ENCODE measurements at regions not wholly inside any gene's neighbourhood (a gene's known extent, or its start where the extent isn't known, plus 50 kb on each side); places are given as distances from the start of the nearest gene placed in this dataset.

- DNase-seq (ENCODE audit: low read depth): no peak
Measured at GRCh38 chr13:21957833-21958232, 287.0 kb downstream of the FGF9 start.

GRCh38 chr13:21960108-21960507 is 289.2 kb downstream of the FGF9 start:
- no peak for DNase-seq (ENCODE audit: low read depth)

DNA sequence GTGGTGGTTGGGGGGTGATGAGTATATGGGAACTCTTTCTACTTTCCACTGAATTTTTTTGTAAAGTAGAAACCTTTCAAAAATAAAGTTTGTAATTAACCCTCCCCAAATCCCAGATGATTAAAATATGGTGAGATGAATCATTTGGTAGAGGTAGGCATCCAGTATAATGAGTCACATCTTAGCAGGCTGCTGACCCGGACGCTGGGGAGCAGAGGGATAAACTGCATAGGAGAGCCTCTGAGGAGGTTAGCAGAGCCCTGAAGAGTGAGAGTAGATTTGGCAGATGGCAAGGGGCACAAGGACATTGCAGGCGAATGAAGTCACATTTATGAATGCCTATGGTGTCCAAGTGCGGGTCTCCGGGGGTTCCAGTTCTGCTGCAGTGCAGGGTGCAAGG is 293.8 kb downstream of the FGF9 start:
- DNase-seq (ENCODE audit: low read depth): no peak

DNA sequence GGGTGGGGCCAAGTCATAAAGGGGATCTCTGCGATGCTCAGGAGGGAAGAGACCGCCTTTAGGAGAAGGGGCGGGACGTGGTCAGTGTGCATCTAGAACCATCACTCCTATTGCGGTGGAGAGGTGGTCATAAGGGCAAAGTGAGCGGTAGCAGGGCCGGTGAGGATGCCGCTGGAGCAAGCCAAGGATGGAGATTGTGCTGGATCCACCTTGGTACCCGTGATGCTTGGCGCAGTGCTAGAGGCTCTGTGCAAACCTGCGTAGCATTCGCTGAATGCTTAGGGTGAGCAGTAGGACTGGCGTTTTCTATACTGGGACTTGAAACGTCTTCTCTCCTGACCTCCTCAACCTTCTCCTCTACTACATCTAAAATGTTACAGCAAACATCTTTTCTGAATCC is 294.2 kb downstream of the FGF9 start:
- no peak for DNase-seq (ENCODE audit: low read depth)

DNA sequence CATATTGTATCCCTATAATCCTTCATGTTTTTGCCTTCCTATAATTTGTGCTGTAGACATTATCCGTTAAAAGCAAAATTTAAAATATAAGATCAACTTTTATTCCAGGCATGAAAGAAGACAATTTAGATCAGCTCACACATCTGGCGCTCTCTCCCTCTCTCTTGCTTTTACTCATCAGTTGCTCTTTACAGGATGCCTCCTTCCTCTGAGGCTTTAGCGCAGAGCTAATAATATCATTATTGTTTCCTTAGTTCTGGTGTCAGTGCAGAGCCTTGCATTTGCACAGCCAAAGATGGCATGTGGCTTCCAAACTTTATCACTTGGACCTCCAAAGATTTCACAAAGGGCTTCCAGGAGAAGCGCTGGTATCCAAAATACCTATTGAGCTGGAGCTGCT is 295.1 kb downstream of the FGF9 start:
- DNase-seq (ENCODE audit: low read depth): no peak

DNA sequence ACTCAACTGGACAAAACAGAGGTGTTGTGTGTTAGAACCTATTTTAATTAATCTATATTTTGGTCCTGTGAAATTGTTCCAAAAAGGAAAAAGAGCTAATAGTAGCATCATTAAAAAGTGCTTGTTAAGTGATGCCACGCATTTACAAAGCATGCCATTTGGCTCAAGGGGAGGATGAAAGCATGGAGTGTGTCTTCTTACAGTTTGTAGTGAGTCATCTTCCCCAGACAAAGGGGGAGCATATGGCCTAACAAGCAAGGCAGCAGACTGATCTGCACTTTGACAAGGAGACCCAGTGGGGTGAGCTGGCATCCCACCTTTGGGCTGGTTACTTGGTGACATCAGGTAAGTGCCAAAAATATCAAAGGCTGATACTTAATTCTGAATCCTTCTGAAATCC is 297.0 kb downstream of the FGF9 start:
- no peak for DNase-seq (ENCODE audit: low read depth)

DNA sequence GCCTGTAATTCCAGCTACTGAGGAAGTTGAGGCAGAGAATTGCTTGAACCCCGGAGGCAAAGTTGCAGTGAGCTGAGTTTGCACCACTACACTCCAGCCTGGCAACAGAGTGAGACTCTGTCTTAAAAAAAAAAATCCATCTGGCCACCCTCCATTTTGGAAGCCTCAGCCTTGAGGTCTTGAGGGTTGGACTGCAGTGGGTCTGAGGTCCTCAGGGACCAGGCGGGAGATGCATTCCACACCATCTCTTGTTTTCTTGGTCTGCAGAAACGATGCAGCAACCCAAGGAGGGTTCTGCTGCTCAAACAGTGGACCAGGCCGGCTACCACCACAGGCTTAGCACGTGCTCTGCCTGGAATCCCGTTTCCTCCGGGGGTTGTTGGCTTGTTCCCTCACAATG is 299.3 kb downstream of the FGF9 start:
- no peak for DNase-seq (ENCODE audit: low read depth)

DNA sequence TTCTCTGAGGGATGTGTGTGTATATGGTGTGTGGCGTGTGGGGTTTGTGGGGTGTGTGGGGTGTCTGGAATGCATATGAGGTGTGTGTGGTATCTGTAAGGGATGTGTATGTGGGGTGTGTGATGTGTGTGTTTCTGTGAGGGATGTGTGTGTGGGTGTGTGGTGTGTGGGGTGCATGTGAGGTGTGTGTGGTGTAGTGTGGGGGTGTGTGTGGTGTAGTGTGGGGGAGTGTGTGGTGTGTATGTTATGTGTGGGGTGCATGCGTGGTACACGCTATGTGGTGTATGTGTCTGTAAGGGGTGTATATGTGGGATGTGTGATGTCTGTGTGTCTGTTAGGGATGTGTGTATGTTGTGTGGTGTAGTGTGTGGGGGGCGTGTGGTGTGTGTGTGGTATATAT is 300.0 kb downstream of the FGF9 start:
- DNase-seq (ENCODE audit: low read depth): no peak

GRCh38 chr13:21971662-21972621 is 301.1 kb downstream of the FGF9 start:
- no peak for DNase-seq (ENCODE audit: low read depth)

DNA sequence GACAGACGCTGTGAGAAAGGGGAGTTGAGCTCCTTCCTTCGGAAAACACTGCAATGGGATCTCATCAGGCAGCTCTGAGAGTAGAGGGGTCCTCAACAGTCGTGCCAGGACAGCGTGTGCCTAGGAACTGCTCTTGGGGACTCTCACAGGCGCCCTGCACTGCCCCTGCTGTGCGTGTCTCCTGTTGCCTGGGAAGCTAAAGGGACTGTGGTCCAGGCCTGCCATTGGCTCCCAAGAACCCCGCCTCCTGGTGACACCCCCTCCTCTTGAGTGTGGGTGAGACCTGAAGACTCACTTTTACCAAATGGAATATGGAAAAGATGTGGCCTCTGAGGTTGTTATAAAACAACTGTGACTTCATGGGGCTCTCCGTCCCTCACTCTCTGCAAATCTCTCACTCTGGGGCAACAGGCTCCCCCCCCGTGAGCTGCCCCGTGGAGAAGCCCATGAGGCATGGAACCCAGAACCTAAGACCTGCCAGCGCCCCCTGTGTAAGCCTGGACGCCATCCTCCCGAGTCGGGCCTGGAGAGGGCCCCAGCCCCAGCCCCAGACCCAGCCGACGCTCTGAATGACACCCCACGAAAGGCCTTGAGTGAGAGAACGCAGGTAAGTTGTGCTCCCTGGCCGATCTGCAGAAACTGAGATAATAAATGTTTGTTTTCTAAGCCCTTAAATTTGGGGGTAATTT is 302.7 kb downstream of the FGF9 start:
- DNase-seq (ENCODE audit: low read depth): no peak

DNA sequence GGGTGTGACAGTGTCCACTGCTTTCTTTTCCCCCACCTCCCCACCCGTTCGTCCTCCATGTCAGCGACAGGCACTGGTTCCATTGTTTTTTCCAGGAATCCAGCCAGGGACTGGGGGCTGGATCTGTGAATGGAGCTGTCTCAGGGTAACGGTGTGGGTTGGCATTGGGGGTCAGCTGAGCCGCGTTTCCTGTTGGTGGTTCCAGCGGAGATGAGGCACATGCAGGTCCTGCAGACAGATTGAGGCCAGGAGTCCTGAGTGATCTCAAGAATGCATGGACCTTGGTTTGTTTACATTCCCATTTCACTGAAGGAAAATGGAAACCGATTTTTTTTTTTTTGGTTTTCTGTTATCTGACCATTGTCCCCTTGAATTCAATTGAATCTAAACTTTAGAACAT is 303.9 kb downstream of the FGF9 start:
- no peak for DNase-seq (ENCODE audit: low read depth)

DNA sequence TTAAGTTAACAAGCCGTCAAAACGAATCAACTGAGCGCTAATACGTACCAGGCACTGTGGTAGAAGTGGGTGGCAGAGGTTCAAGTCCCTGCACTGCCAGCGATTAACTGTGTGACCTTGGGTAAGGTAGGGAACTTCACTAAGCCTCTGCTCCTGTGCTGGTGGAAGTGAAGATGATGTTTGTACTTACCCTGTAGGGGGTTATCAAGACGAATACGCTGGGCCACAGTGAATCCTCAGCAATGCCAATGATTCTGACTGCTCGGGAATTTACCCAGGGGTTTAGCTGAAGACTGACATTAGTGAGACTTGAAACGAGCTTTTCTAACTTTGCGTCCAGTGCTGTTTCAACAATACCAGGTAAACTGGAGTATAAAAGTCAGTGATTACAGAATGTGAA is 305.3 kb downstream of the FGF9 start:
- DNase-seq (ENCODE audit: low read depth): no peak

DNA sequence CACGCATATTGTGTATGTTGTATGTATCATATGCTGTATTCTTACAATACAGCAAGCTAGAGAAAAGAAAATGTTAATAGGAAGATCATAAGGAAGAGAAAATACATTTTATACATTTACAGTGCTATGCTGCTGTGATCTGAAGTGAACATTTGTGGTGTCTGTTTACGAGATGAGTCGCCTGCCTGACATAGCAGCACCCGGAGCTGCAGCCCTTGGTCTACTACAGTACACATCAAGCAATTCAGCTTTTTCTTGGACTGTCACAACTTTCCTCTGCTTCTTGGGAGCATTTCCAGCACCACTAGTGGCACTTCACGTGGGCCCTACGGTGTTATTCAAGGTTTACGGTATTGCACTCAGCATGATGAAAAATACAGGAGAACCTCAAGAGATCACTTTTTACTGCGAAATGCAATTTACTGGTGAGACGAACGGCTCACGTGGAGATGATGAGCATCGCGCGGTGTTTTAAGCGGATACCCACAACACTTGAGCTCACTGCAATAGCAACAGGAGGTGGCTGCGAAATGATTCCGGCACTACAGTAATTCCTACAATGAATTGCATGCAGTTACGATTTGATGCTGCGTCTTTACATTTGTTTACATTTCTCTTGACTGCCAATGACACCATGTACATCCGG is 308.4 kb downstream of the FGF9 start:
- DNase-seq (ENCODE audit: low read depth): no peak

- DNase-seq (ENCODE audit: low read depth): no peak
Measured at GRCh38 chr13:21980049-21980448, 309.2 kb downstream of the FGF9 start.

- DNase-seq (ENCODE audit: low read depth): no peak
Measured at GRCh38 chr13:21984156-21984555, 313.3 kb downstream of the FGF9 start.

DNA sequence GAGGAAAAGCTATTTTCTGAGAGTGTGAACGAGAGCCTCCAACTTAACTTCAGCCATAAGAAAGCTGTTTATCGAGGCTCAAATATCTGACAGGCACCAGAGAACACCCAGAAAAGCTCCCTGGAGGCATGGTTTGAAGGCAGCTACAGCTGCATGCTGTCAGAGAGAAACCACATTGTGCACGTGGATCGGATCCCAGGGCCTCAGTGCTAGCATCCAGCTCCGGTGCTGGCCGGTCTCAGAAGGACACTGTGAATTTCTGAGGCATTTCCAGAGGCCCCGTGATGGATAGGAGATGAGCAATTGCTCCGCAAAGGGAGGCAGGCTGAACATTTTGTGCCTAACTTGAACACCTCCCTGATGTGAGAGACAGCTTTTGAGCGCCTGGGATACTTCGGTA is 315.7 kb downstream of the FGF9 start:
- DNase-seq (ENCODE audit: low read depth): no peak

- no peak for DNase-seq (ENCODE audit: low read depth)
Measured at GRCh38 chr13:21987793-21988192, 316.9 kb downstream of the FGF9 start.

GRCh38 chr13:21988624-21989023 is 317.8 kb downstream of the FGF9 start:
- no peak for DNase-seq (ENCODE audit: low read depth)

- DNase-seq (ENCODE audit: low read depth): no peak
Measured at GRCh38 chr13:21996049-21996448, 325.2 kb downstream of the FGF9 start.

- DNase-seq (ENCODE audit: low read depth): no peak
Measured at GRCh38 chr13:21997726-21998125, 326.9 kb downstream of the FGF9 start.

GRCh38 chr13:21998279-21998990 is 327.6 kb downstream of the FGF9 start:
- DNase-seq (ENCODE audit: low read depth): no peak

- no peak for DNase-seq (ENCODE audit: low read depth)
Measured at GRCh38 chr13:21999666-22000065, 328.8 kb downstream of the FGF9 start.
